Liver (tissue), 3 donors: ENCODE measurements at regions not wholly inside any gene's neighbourhood (a gene's known extent, or its start where the extent isn't known, plus 50 kb on each side); places are given as distances from the start of the nearest gene placed in this dataset.

Experiments
- ATF3 ChIP-seq: IDR thresholded peaks from 2 replicates; pipeline ENCODE4 v1.6.1; 2016; ENCODE audit warnings: antibody characterized with exemption
- CTCF ChIP-seq: fragments of 150-350 bp; IDR thresholded peaks from 2 replicates; pipeline ENCODE4 v1.5.1; 2017; ENCODE audit warnings: improper control_type of control experiment, low read depth, low read length; ENCODE audit not compliant: missing input control
- EGR1 ChIP-seq, 2 donors: IDR thresholded peaks; 2 replicates each; pipeline ENCODE4 v1.6.1; 2016 to 2018; ENCODE audit warnings: antibody characterized with exemption in 2 of 2, low read depth in 2 of 2
- JUND ChIP-seq, 2 donors: IDR thresholded peaks; 2 replicates each; pipeline ENCODE4 v1.6.1; 2016; ENCODE audit warnings: antibody characterized with exemption in 2 of 2
- MAX ChIP-seq: IDR thresholded peaks from 2 replicates; pipeline ENCODE4 v1.6.1; 2016; ENCODE audit warnings: antibody characterized with exemption
- RAD21 ChIP-seq, 2 donors: IDR thresholded peaks; 2 replicates each; pipeline ENCODE4 v1.6.1; 2016; ENCODE audit warnings: antibody characterized with exemption in 2 of 2, mild to moderate bottlenecking in 2 of 2
- REST ChIP-seq: IDR thresholded peaks from 2 replicates; pipeline ENCODE4 v1.6.1; 2016; ENCODE audit warnings: antibody characterized with exemption, mild to moderate bottlenecking
- SP1 ChIP-seq: IDR thresholded peaks from 2 replicates; pipeline ENCODE4 v1.6.1; 2018; ENCODE audit warnings: antibody characterized with exemption, mild to moderate bottlenecking
- TAF1 ChIP-seq: conservative IDR thresholded peaks from 2 replicates; pipeline ENCODE4 v1.6.1; 2016; ENCODE audit warnings: antibody characterized with exemption, mild to moderate bottlenecking
- YY1 ChIP-seq: IDR thresholded peaks from 2 replicates; pipeline ENCODE4 v1.6.1; 2016; ENCODE audit warnings: antibody characterized with exemption, mild to moderate bottlenecking
- TF ChIP-seq, protein P1 (sequence below): IDR thresholded peaks from 2 replicates; pipeline ENCODE4 v1.6.1; 2016; ENCODE audit warnings: antibody characterized with exemption
- donor health status: healthy.
- donor health status: healthy.

GRCh38 chr3:76078101-76078500, 292.8 kb upstream of the ZNF717 start:
- TF ChIP-seq CTCF (no peak), RAD21 (IDR thresholded peaks at IDR 0.05) (no peak), TAF1 (no peak), ATF3 (no peak), JUND (IDR thresholded peaks at IDR 0.05) (no peak), YY1 (no peak), SP1 (no peak), REST (no peak), EGR1 (IDR thresholded peaks at IDR 0.05; ENCODE audit: low read depth in 2 of 2) (no peak), MAX (no peak)
- TF ChIP-seq, protein P1, sequence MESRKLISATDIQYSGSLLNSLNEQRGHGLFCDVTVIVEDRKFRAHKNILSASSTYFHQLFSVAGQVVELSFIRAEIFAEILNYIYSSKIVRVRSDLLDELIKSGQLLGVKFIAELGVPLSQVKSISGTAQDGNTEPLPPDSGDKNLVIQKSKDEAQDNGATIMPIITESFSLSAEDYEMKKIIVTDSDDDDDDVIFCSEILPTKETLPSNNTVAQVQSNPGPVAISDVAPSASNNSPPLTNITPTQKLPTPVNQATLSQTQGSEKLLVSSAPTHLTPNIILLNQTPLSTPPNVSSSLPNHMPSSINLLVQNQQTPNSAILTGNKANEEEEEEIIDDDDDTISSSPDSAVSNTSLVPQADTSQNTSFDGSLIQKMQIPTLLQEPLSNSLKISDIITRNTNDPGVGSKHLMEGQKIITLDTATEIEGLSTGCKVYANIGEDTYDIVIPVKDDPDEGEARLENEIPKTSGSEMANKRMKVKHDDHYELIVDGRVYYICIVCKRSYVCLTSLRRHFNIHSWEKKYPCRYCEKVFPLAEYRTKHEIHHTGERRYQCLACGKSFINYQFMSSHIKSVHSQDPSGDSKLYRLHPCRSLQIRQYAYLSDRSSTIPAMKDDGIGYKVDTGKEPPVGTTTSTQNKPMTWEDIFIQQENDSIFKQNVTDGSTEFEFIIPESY, result no peak
